MM.1S (cell line): ENCODE measurements at regions not wholly inside any gene's neighbourhood (a gene's known extent, or its start where the extent isn't known, plus 50 kb on each side); places are given as distances from the start of the nearest gene placed in this dataset.
"Not testable (repeated sequence)": the region's sequence is repeated elsewhere in the genome, so short reads cannot be mapped to it uniquely, and the experiment has no call there.

Experiments used
- CTCF ChIP-seq: fragments of 300-600 bp; sonication (generic); IDR thresholded peaks from 2 replicates; pipeline ENCODE4 v1.5.1; 2016; ENCODE audit warnings: antibody characterized with exemption, low read length, mixed read lengths
- EZH2phosphoT487 ChIP-seq: fragments of 300-600 bp; sonication (generic); IDR thresholded peaks from 2 replicates; pipeline ENCODE4 v1.6.1; 2018; ENCODE audit warnings: antibody characterized with exemption, low read length

GRCh38 chr5:25067-25466 is 66.9 kb upstream of the PLEKHG4B start:
- TF ChIP-seq CTCF, EZH2phosphoT487: not testable (repeated sequence)
